ENCODE measurements at regions not wholly inside any gene's neighbourhood (a gene's known extent, or its start where the extent isn't known, plus 50 kb on each side); places are given as distances from the start of the nearest gene placed in this dataset.

DNA sequence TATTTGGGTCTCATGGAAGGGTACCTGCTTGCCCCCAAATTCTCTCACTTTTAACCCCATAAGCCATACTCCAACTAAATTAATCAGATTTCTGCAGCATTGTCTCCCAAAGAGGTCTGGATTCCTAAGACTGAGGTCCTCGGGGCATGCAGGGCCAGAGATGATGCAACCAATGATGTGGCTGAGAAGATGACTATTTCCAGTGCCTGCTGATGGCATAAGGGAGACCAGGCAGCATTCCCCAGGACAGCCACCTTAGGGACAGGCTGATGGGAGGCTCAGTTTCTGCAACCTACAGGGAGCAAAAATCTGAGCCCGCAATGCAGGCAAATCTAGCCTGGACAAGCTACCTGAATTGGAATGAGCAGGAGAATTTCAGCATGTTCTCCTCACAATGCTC lies 76.8 kb upstream of the ASIC2 start:
- DNase-seq (ENCODE audit: low read depth, low spot score), result no peak
- TF ChIP-seq, protein P1, sequence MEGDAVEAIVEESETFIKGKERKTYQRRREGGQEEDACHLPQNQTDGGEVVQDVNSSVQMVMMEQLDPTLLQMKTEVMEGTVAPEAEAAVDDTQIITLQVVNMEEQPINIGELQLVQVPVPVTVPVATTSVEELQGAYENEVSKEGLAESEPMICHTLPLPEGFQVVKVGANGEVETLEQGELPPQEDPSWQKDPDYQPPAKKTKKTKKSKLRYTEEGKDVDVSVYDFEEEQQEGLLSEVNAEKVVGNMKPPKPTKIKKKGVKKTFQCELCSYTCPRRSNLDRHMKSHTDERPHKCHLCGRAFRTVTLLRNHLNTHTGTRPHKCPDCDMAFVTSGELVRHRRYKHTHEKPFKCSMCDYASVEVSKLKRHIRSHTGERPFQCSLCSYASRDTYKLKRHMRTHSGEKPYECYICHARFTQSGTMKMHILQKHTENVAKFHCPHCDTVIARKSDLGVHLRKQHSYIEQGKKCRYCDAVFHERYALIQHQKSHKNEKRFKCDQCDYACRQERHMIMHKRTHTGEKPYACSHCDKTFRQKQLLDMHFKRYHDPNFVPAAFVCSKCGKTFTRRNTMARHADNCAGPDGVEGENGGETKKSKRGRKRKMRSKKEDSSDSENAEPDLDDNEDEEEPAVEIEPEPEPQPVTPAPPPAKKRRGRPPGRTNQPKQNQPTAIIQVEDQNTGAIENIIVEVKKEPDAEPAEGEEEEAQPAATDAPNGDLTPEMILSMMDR (IDR thresholded peaks at IDR 0.05; ENCODE audit: low read depth, low read length), result no peak
- ChIA-PET POLR2A (no interaction called here), CTCF (no interaction called here)
- no peak overlapping the region for H3K27ac ChIP-seq (ENCODE audit: low read depth, low read length)
- H3K4me3 ChIP-seq (ENCODE audit: low read depth, low read length), result no peak overlapping the region
- H3K9me3 ChIP-seq (ENCODE audit: control insufficient read depth, insufficient read depth, low read length), result no peaks in the 10 kb centered on the region
- no peaks in the 10 kb centered on the region for H3K27me3 ChIP-seq (ENCODE audit: control insufficient read depth, insufficient read depth, low read length)

DNA sequence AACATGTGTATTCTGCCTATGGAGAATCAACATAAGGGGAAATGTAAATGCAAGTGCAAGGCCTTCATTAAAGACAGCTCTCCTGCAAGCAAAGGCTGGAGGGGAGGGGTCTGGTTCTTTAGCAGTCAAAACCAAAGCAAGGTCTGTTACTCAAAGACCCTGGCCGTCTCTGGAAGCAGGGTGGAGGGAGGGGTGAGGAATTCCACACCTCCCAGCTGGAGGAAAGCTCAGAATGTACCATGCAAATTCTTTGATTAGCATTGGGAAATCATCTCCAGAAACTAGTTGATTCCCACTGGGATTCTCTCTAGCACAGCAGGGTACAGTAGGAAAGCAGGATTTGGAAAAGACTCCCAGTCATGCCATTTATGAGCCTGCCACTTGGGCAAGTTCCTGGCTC lies 77.3 kb upstream of the ASIC2 start:
- Histone ChIP-seq H3K9me3 (ENCODE audit: control insufficient read depth, insufficient read depth, low read length) (no peaks in the 10 kb centered on the region), H3K27me3 (ENCODE audit: control insufficient read depth, insufficient read depth, low read length) (no peaks in the 10 kb centered on the region), H3K4me3 (ENCODE audit: low read depth, low read length) (no peak overlapping the region), H3K27ac (ENCODE audit: low read depth, low read length) (no peak overlapping the region)
- TF ChIP-seq, protein P1 (IDR thresholded peaks at IDR 0.05; ENCODE audit: low read depth, low read length), result no peak
- CTCF ChIA-PET, result no interaction called here
- POLR2A ChIA-PET, result no interaction called here
- no peak for DNase-seq (ENCODE audit: low read depth, low spot score)

DNA sequence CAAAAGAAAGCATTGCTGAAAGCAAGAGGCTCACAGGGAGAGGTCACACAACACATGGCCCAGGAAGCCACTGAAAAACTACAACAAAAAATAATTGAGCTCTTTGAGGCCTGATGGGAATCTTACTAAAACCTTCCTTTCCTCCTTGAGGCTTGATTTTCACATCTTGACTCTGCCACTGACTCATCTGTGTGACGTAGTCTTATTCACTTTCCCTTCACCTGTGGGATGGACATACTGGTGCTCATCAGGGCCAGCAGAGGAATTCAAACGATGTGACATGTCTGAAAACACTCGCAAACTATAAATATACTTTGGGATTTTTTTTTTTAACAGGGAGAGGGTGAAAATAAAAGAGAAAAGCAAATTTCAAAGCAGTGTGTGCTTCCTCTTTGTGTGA lies 78.3 kb upstream of the ASIC2 start:
- Histone ChIP-seq H3K27ac (ENCODE audit: low read depth, low read length) (no peak overlapping the region), H3K9me3 (ENCODE audit: control insufficient read depth, insufficient read depth, low read length) (no peaks in the 10 kb centered on the region), H3K27me3 (ENCODE audit: control insufficient read depth, insufficient read depth, low read length) (no peaks in the 10 kb centered on the region), H3K4me3 (ENCODE audit: low read depth, low read length) (no peak overlapping the region)
- DNase-seq (ENCODE audit: low read depth, low spot score), result no peak
- ChIA-PET CTCF (no interaction called here), POLR2A (no interaction called here)
- TF ChIP-seq, protein P1 (IDR thresholded peaks at IDR 0.05; ENCODE audit: low read depth, low read length), result no peak

DNA sequence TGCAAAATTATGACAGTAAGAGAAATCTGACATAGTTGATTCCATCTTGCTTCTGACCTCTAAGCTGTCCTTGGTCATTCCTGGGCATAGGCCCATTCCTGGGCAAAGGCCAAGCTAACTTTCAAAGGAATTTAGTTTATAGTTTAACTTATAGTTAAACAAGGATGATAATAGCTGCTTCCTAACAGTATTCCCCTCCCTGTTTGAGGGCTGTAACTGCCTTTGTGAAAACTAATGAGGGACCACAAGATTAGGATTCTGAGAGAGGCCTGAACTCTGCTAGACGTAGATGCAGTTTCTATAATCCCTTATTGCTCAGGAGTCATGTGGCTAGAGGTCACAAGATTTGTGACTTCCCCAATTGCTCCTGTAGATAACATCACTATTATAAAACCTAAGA lies 80.2 kb upstream of the ASIC2 start:
- POLR2A ChIA-PET, result no interaction called here
- TF ChIP-seq, protein P1 (IDR thresholded peaks at IDR 0.05; ENCODE audit: low read depth, low read length), result no peak
- no peak overlapping the region for H3K27ac ChIP-seq (ENCODE audit: low read depth, low read length)
- no peak overlapping the region for H3K4me3 ChIP-seq (ENCODE audit: low read depth, low read length)
- DNase-seq (ENCODE audit: low read depth, low spot score), result no peak
- CTCF ChIA-PET, result no interaction called here
- H3K9me3 ChIP-seq (ENCODE audit: control insufficient read depth, insufficient read depth, low read length), result no peaks in the 10 kb centered on the region
- no peaks in the 10 kb centered on the region for H3K27me3 ChIP-seq (ENCODE audit: control insufficient read depth, insufficient read depth, low read length)

DNA sequence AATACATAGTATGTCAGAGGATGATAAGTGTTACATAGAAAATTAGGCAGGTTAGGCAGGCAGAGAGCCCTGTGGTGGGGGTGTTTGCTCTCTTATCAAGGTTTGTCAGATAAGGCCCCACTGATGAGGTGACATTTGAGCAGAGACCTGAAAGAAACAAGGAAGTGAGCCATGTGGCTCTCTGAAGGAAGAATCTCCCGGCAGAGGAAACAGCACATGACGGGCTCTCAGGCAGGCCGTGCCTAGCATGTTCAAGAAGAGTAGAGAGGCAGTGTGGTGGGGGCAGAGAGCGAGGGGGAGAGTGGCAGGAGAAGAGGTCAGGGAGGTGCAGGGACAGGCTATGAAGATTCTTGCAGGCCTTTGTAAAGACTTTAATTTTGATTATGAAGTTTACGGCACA lies 82.0 kb upstream of the ASIC2 start:
- Histone ChIP-seq H3K27me3 (ENCODE audit: control insufficient read depth, insufficient read depth, low read length) (no peaks in the 10 kb centered on the region), H3K27ac (ENCODE audit: low read depth, low read length) (no peak overlapping the region), H3K4me3 (ENCODE audit: low read depth, low read length) (no peak overlapping the region), H3K9me3 (ENCODE audit: control insufficient read depth, insufficient read depth, low read length) (no peaks in the 10 kb centered on the region)
- DNase-seq (ENCODE audit: low read depth, low spot score), result no peak
- TF ChIP-seq, protein P1 (IDR thresholded peaks at IDR 0.05; ENCODE audit: low read depth, low read length), result no peak
- ChIA-PET POLR2A (no interaction called here), CTCF (no interaction called here)

Data from AG04450 (cell line).